Neural cell (in vitro differentiated cells): ENCODE measurements at regions not wholly inside any gene's neighbourhood (a gene's known extent, or its start where the extent isn't known, plus 50 kb on each side); places are given as distances from the start of the nearest gene placed in this dataset.

Experiments
- CTCF ChIP-seq: fragments of 450-650 bp; IDR thresholded peaks from 2 replicates; pipeline ENCODE4 v1.5.1; 2014; ENCODE audit warnings: antibody characterized with exemption, mild to moderate bottlenecking, moderate library complexity; ENCODE audit not compliant: poor library complexity, severe bottlenecking
- EP300 ChIP-seq: fragments of 450-650 bp; conservative IDR thresholded peaks from 2 replicates; pipeline ENCODE4 v1.6.1; 2014; ENCODE audit warnings: antibody characterized with exemption, mild to moderate bottlenecking, moderate library complexity; ENCODE audit not compliant: poor library complexity, severe bottlenecking
- EZH2 ChIP-seq: fragments of 200-600, 300-800 bp; shearing (Covaris generic), sonication (generic); IDR thresholded peaks from 2 replicates; pipeline ENCODE4 v1.6.1; 2014; ENCODE audit warnings: antibody characterized with exemption, low read length, borderline replicate concordance, mild to moderate bottlenecking; ENCODE audit not compliant: insufficient read depth, poor library complexity, severe bottlenecking
- MXI1 ChIP-seq: fragments of 450-650 bp; conservative IDR thresholded peaks from 2 replicates; pipeline ENCODE4 v1.6.1; 2014; ENCODE audit warnings: antibody characterized with exemption, mild to moderate bottlenecking; ENCODE audit not compliant: poor library complexity, severe bottlenecking
- POLR2AphosphoS5 ChIP-seq: IDR thresholded peaks from 2 replicates; pipeline ENCODE4 v1.6.1; 2012
- RAD21 ChIP-seq: fragments of 450-650 bp; conservative IDR thresholded peaks from 2 replicates; pipeline ENCODE4 v1.6.1; 2014; ENCODE audit warnings: antibody characterized with exemption, mild to moderate bottlenecking, moderate library complexity
- TAF1 ChIP-seq: IDR thresholded peaks from 2 replicates; pipeline ENCODE4 v1.6.1; 2012; ENCODE audit warnings: low read depth

GRCh38 chr4:156693557-156693956 is 278.0 kb downstream of the PDGFC start:
- TF ChIP-seq CTCF (no peak), RAD21 (no peak), EP300 (no peak), TAF1 (no peak), MXI1 (no peak), EZH2 (no peak), POLR2AphosphoS5 (no peak)
